GM12878 (cell line): ENCODE measurements at regions not wholly inside any gene's neighbourhood (a gene's known extent, or its start where the extent isn't known, plus 50 kb on each side); places are given as distances from the start of the nearest gene placed in this dataset.

ENCODE experiments used
- ATAC-seq: fragments of 200-7000 bp; cut with Tn5 transposase; 3 replicates; pipeline ENCODE4 v1.9.1; 2020; ENCODE audit warnings: mild to moderate bottlenecking, moderate library complexity
- BruUV-seq: library from RNA; stranded (reverse); fragments of 400-500 nt; replicated peaks from 2 replicates; lab custom pipeline; 2021; lab: Mats Ljungman, UMichigan
- CTCF ChIA-PET: fragments of 300-600 bp; sonication (Branson Sonifier 250); formaldehyde crosslinking; extraction: SDS; loops from one replicate; lab custom pipeline; 2021; ENCODE audit warnings: inconsistent platforms; lab: Yijun Ruan, JAX
- POLR2A ChIA-PET: fragments of 350-600 bp; formaldehyde crosslinking; extraction: SDS; loops from one replicate; lab custom pipeline; 2021; ENCODE audit warnings: inconsistent platforms; lab: Charles Lee
- RAD21 ChIA-PET: fragments of 300-600 bp; sonication (Branson Sonifier 250); formaldehyde crosslinking; loops from one replicate; lab custom pipeline; 2023; ENCODE audit warnings: antibody characterized with exemption; ENCODE audit not compliant: unreplicated experiment; lab: Charles Lee
- SMC1A ChIA-PET: fragments of 300-600 bp; sonication (Branson Sonifier 250); formaldehyde crosslinking; loops from one replicate; lab custom pipeline; 2023; ENCODE audit not compliant: unreplicated experiment, uncharacterized antibody; lab: Charles Lee
- DNase-seq: peaks from one replicate; pipeline ENCODE4 v3.0.0-alpha.2; 2011; ENCODE audit warnings: low read depth, low spot score
- FAIRE-seq: peaks from 3 replicates; lab custom pipeline; 2011; peaks lifted over from hg19 to GRCh38; lab: Jason Lieb, UNC
- H2AFZ ChIP-seq: 2 replicates; pipeline ENCODE4 v1.6.0; 2011; ENCODE audit warnings: low read depth, low read length, control low read depth; ENCODE audit not compliant: control insufficient read depth
- H3K27ac ChIP-seq: 2 replicates; pipeline ENCODE4 v1.5.1; 2011; ENCODE audit warnings: control low read depth; ENCODE audit not compliant: control insufficient read depth, insufficient read depth
- H3K27me3 ChIP-seq, 2 experiments: replicated peaks in 1 of 2; 2 replicates each; pipeline versions ENCODE4 v1.6.0 to v1.6.1; 2011; ENCODE audit warnings: low read length in 1 of 2; ENCODE audit not compliant: control insufficient read depth in 2 of 2, insufficient read depth in 2 of 2
- H3K36me3 ChIP-seq, 2 experiments: 2 replicates each; pipeline ENCODE4 v1.5.1; 2011; ENCODE audit warnings: low read length in 1 of 2; ENCODE audit not compliant: control insufficient read depth in 2 of 2, insufficient read depth in 2 of 2
- H3K4me1 ChIP-seq: 2 replicates; pipeline ENCODE4 v1.6.1; 2011; ENCODE audit warnings: mild to moderate bottlenecking, low read length, moderate library complexity, mixed read lengths; ENCODE audit not compliant: control insufficient read depth, insufficient read depth
- H3K4me2 ChIP-seq: 2 replicates; pipeline ENCODE4 v1.6.0; 2011; ENCODE audit warnings: control low read depth; ENCODE audit not compliant: control insufficient read depth, insufficient read depth
- H3K4me3 ChIP-seq: fragments of 200-600 bp; sonication (generic); 2 replicates; pipeline ENCODE4 v1.5.1; 2016
- H3K79me2 ChIP-seq: 2 replicates; pipeline ENCODE4 v1.6.0; 2011; ENCODE audit warnings: low read length; ENCODE audit not compliant: control insufficient read depth, insufficient read depth
- H3K9ac ChIP-seq: 2 replicates; pipeline ENCODE4 v1.8.0; 2011; ENCODE audit warnings: low read length, control low read depth, mixed read lengths; ENCODE audit not compliant: control insufficient read depth, insufficient read depth
- H3K9me3 ChIP-seq: replicated peaks from 3 replicates; pipeline ENCODE4 v1.5.1; 2011; ENCODE audit warnings: mild to moderate bottlenecking, low read length; ENCODE audit not compliant: control insufficient read depth, insufficient read depth
- H4K20me1 ChIP-seq: 2 replicates; pipeline ENCODE4 v1.6.0; 2011; ENCODE audit not compliant: control insufficient read depth, insufficient read depth
- BRCA1 ChIP-seq: IDR thresholded peaks from 2 replicates; pipeline ENCODE4 v1.6.1; 2011; ENCODE audit warnings: low read depth, low read length, improper control_type of control experiment
- IKZF2 ChIP-seq, 2 experiments: fragments of 450-650 bp; IDR thresholded peaks; 2 replicates each; pipeline ENCODE4 v1.6.1; 2017; ENCODE audit warnings: mild to moderate bottlenecking in 2 of 2, moderate library complexity in 2 of 2
- IRF4 ChIP-seq: IDR thresholded peaks from 2 replicates; pipeline ENCODE4 v1.6.1; 2011; ENCODE audit warnings: low read depth, low read length
- NFYB ChIP-seq: IDR thresholded peaks from 2 replicates; pipeline ENCODE4 v1.6.1; 2011; ENCODE audit warnings: low read depth, mild to moderate bottlenecking, low read length, improper control_type of control experiment, moderate library complexity; ENCODE audit not compliant: insufficient read depth
- SMC3 ChIP-seq: IDR thresholded peaks from 2 replicates; pipeline ENCODE4 v1.6.1; 2011; ENCODE audit warnings: low read length, improper control_type of control experiment, borderline replicate concordance
- STAT3 ChIP-seq: IDR thresholded peaks from 2 replicates; pipeline ENCODE4 v1.6.1; 2011; ENCODE audit warnings: low read depth, low read length, improper control_type of control experiment
- WGBS: methylation state at CpG from one replicate; pipeline ENCODE4 v1.1.6; 2016; ENCODE audit warnings: low lambda C conversion rate; ENCODE audit not compliant: insufficient replicate concordance, insufficient coverage; ENCODE audit errors: missing lambda C conversion rate; 5-methylcytosine and 5-hydroxymethylcytosine counted together
- in situ Hi-C: fragments of 300-500 bp; cut with MboI; formaldehyde crosslinking; loops from 9 replicates; pipeline ENCODE4 v1.14.3; 2018; ENCODE audit warnings: mixed read lengths
- intact Hi-C: fragments of 100-400 bp; cut with micrococcal nuclease; formaldehyde crosslinking; loops from one replicate; pipeline ENCODE4 v1.14.2; 2022; ENCODE audit not compliant: unreplicated experiment
- TF ChIP-seq, protein P1 (sequence below): IDR thresholded peaks from 2 replicates; pipeline ENCODE4 v1.6.1; 2011; ENCODE audit warnings: mild to moderate bottlenecking, low read depth, low read length, moderate library complexity; ENCODE audit not compliant: insufficient replicate concordance

DNA sequence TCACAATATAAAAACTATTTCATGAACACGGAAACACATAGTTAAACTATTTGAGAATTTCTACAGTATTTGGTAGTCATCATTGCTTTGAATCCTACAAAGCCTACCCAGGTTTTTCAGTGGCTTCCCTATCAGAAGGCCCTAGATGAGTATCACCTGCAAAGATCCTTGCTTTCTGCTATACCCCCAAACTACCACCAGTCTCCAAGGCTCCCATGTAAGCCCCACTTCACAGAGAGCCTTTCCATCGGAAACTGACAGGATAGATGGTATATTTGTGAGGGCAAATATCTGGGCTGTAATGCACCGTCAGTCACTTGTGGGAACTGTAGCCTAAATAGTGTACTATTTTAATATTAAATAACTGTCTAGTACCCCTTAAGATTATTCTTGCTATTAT is 674.3 kb downstream of the BRINP3 start:
- no peak for FAIRE-seq

DNA sequence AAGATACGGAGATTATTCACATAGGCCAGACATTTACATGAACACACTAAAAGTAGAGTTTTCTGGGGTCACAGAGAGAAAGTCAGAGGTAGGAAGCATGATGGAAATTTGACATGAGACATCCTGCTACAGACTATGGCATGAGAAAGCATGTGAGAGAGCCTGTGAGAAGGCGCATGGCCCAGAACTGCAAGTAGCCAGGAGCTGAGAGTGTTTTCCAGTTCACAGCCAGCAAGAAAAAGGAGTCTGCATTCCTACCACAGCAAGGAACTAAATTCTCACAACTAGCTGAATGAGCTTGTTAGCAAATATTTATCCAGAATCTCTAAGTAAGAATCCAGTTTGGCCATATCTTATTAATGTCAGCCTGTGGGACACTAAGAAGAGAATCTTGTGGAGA is 673.3 kb downstream of the BRINP3 start:
- Histone ChIP-seq H3K9me3 (no peaks in the 10 kb centered on the region), H3K4me3 (no peak overlapping the region), H2AFZ (no peak overlapping the region), H3K9ac (no peak overlapping the region), H3K79me2 (no peaks in the 10 kb centered on the region), H3K36me3 (no peaks in the 10 kb centered on the region), H4K20me1 (no peaks in the 10 kb centered on the region), H3K27ac (no peak overlapping the region), H3K27me3 (no peaks in the 10 kb centered on the region), H3K4me1 (no peaks in the 10 kb centered on the region), H3K4me2 (no peak overlapping the region)
- ChIA-PET RAD21 (no interaction called here), POLR2A (no interaction called here), CTCF (no interaction called here), SMC1A (no interaction called here)
- WGBS = 0% methylated on average over 2 of the region's 2 CpGs
- TF ChIP-seq SMC3 = no peak
- in situ Hi-C loops = no loop called here
- BruUV-seq = no TSS peak
- no peak for FAIRE-seq
- DNase-seq = no peak
- ATAC-seq = no peak
- intact Hi-C loops = no loop called here

More for the DNA sequence above, 674.3 kb downstream of the BRINP3 start:
- intact Hi-C loops (no loop called here), in situ Hi-C loops (no loop called here)
- ChIA-PET CTCF (no interaction called here), SMC1A (no interaction called here), POLR2A (no interaction called here), RAD21 (no interaction called here)
- no peak for TF ChIP-seq STAT3
- no peak for TF ChIP-seq NFYB
- no peak for TF ChIP-seq IRF4
- TF ChIP-seq, protein P1, sequence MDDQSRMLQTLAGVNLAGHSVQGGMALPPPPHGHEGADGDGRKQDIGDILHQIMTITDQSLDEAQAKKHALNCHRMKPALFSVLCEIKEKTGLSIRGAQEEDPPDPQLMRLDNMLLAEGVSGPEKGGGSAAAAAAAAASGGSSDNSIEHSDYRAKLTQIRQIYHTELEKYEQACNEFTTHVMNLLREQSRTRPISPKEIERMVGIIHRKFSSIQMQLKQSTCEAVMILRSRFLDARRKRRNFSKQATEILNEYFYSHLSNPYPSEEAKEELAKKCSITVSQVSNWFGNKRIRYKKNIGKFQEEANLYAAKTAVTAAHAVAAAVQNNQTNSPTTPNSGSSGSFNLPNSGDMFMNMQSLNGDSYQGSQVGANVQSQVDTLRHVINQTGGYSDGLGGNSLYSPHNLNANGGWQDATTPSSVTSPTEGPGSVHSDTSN = no peak
- TF ChIP-seq BRCA1 = no peak
- TF ChIP-seq IKZF2 (IDR thresholded peaks at IDR 0.05) = no peak
- Histone ChIP-seq H3K4me3 (no peak overlapping the region), H3K27ac (no peak overlapping the region), H3K27me3 (no peaks in the 10 kb centered on the region), H3K79me2 (no peaks in the 10 kb centered on the region), H3K36me3 (no peaks in the 10 kb centered on the region), H3K4me2 (no peak overlapping the region), H3K9ac (no peak overlapping the region), H4K20me1 (no peaks in the 10 kb centered on the region), H3K9me3 (no peaks in the 10 kb centered on the region), H3K4me1 (no peaks in the 10 kb centered on the region), H2AFZ (no peak overlapping the region)
- DNase-seq (no peak), ATAC-seq (no peak)
- WGBS = 18% methylated on average over 3 of the region's 3 CpGs
- no TSS peak for BruUV-seq
